IPS-NIHi11 (cell line): ENCODE measurements at regions not wholly inside any gene's neighbourhood (a gene's known extent, or its start where the extent isn't known, plus 50 kb on each side); places are given as distances from the start of the nearest gene placed in this dataset.

Experiments used
- DNase-seq: peaks from one replicate; pipeline ENCODE4 v3.0.0; 2012; ENCODE audit warnings: mixed read lengths, low spot score

GRCh38 chr4:20598626-20599025, 101.6 kb upstream of the PACRGL start:
- no peak for DNase-seq

- no peak for DNase-seq
Observed at GRCh38 chr4:20603671-20604313, 96.5 kb upstream of the PACRGL start.

DNA sequence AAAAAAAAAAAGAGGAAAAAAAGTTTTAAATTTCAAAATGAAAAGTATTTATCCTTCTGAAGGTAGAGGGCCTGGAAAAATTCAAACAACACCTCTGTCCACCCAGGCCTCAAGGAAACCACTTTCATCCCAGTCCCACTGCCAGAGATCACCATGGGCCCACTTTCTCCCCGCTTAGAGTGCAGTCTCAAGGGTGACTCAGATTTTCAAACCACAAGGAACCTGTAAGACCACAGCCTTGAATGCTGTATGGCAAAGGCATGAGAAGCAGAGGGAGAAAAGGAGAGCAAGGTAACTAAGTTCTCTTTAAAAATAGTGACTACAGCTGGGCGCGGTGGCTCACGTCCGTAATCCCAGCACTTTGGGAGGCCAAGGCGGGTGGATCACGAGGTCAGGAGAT, 87.9 kb upstream of the PACRGL start:
- no peak for DNase-seq

DNA sequence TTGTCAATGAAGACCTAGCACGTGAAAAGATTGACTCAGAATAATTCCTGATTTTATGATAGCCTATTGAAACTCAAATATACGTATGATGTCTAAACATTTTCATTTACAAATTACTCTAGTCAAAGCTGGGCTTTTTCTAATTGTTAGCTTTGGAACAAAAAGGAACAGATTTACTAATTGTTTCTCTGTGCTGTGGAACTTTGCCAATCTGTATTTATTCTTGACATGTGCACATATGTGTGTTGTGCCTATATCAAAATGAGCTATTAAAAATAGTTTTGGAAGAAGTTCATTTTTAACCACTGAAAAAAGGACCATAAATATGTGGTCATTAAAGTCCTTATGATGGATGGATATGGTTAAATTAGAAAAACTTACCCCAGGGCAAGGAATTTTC, 85.4 kb upstream of the PACRGL start:
- DNase-seq: no peak

DNA sequence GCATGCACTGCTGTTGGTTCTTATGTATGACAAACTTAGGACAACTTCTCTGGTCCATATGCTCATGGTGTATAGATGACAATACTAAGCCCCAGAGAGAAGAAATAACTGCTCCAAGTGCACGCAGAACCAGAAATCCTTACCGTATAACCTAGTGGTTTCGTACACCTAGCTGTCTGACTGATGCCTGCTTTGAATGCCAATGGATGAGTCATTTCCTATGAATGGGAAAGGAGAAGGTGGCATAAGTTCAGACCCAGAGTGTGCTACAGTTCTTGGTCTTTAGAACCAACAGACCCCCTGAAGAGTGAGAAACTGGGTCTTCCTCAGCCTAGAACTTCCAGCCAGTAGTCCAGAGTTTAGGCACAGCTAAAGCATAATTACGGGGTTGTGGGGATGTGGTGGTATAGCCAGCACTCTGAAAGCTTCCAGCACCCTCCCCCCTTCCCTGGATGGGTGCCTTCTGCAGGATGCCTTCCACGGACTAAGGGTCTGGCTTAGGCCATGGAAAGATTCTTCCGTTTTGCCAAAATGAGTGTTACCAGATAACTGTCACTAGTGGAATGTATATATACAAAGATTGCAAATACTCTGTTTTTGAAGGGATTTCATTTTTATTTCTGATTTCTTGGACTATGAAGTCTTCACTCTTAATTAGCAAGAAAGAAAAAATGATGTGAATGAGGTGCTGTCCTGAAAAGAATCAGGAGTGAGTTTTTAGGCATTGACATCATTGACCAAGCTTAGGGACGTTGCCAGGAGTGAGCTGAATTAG, 84.6 kb upstream of the PACRGL start:
- DNase-seq: no peak

DNA sequence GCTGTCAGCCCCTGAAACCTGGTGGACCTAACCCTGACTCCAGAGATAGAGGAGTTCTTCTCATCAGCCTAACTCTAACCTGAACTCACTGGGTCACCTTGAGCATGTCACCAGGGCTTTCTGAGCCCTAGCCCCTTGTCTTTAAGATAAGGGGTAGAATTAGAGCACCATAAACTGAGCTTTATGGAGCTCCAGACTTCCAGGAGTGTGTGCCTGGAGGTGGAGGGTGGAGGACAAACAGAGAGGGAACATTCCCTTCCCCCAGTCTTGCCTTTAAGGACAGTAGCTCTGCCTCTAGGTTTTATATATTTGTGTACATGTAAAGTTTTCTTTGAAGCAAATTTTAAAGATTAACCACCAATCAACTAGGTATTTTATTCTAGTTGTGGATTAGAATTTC, 83.9 kb upstream of the PACRGL start:
- no peak for DNase-seq

GRCh38 chr4:20616848-20617247, 83.4 kb upstream of the PACRGL start:
- no peak for DNase-seq

DNA sequence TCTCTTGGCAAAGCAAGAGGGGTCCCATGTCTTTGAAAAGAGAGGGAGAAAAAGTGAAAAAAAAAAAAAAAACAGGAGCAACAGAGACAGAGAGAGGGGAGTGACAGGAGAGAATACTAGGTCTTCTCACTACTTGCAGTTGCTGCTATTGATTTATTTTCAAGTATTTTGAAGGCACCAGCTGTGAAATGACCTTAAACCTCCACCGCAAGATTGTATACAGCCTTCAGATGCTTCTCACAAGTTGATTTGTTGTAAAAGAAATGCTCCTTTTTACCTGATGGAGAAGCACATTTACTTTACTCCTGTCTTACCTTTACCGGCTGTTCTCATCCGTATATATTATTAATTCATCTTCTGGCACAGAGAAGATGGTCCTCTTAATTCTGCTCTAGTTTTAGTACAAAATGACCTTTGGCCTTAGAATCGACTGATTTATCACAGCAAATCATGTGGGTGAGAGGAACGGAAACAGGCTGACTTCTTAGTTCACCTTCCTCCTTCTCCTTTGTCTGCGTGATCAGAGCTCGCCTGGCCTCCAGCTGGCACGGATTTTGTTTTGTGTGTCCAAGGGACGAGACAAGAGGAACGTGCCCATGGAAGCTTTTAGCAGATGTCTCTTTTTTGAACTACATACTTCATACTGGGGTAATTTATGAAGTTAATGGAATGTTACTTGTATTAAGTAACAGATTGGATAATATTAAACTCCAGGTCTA, 82.4 kb upstream of the PACRGL start:
- DNase-seq: no peak

DNA sequence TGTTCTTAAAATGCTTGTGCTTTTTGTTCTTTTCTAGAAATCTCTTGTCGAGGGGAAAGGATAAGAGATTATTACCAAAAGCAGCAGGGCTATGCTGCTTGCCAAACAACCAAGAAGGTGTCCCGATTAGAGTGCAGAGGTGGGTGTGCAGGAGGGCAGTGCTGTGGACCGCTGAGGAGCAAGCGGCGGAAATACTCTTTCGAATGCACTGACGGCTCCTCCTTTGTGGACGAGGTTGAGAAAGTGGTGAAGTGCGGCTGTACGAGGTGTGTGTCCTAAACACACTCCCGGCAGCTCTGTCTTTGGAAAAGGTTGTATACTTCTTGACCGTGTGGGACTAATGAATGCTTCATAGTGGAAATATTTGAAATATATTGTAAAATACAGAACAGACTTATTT, 81.5 kb upstream of the PACRGL start:
- DNase-seq: no peak

GRCh38 chr4:20621476-20621875, 78.8 kb upstream of the PACRGL start:
- no peak for DNase-seq

DNA sequence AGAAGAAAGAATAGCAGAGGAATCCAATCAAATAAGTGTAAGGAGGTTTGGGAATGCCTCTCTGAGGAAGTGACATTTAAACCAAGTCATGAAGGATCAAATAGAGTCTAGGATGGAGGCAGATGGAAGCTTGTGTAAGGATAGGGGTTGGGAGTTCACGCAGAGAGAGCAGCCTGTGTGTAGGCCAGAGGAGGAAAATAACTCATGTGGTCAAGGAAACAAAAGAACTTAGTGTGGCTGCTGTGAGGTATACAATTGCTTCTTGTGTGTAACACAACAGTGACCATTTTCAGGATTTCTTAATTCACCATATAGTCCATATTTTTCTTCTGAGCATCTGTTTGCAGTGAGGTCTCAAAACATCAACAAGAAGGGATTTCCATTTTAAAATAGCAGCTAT, 77.6 kb upstream of the PACRGL start:
- DNase-seq: no peak

- DNase-seq: no peak
Observed at GRCh38 chr4:20623939-20624338, 76.3 kb upstream of the PACRGL start.

DNA sequence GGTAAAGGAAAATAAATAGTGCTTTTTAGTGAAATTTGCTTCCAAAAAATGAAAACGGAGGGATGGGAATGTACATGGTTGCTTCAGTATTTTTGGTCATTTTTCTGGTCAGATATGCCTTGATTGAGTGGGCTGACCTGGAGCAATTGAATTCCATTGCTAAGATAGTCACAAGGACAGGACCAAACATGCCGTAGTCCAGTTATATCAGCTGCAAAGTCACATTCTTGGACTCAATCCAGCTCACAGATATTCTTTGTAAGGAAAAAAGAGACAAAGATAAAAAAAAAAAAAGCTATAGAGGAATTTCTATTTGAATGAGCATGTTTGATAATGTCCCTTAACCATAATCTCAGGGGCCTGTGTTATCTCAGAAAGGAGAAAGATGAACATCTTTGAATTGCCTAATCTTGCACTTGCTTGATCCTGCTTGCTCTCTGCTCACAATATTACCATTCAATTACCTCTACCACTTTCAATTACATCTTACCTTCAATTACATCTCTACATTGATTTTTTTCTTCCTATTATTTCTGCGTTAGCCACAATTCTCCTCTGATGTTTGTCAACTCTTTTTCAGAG, 75.4 kb upstream of the PACRGL start:
- no peak for DNase-seq

DNA sequence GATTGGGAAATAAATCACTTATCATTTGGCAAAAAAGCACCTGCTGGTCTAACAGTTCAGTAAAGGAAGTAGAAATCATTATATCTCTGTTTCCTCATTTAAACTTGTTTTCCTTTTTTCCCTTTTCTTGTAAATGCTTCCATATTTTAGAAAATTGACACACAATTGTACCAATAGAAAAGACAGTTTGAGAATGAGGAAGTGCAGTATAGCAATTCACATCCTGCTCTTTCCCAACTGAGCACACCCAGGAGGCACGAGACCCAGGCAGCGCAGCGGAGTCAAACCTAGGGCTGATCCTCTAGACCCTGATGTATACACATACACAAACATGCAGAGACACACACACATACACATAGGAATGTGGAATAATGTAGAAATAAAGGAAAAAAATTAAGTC, 74.8 kb upstream of the PACRGL start:
- DNase-seq: no peak

GRCh38 chr4:20626326-20627005, 73.8 kb upstream of the PACRGL start:
- DNase-seq: no peak

DNA sequence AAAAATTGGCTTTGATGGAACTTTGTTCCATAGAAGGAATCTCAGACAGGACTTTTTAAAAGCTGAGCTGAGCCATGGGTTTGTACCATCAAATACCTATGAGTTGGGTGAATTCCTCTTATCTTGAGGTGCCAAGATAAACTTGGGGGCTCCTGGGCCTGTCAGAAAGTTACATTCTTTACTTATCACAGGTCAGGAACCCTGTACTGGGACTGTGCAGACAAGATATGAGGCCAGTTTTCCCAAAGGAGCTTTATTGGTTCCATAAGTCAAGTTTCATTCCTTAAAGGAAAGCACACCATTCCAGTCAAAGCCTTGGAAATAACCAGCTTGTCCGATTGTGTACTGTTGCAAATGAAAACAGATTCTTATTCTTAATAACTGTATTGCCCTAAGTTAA, 72.4 kb upstream of the PACRGL start:
- no peak for DNase-seq

- no peak for DNase-seq
Observed at GRCh38 chr4:20629186-20630106, 70.8 kb upstream of the PACRGL start.

- no peak for DNase-seq
Observed at GRCh38 chr4:20638825-20639224, 61.4 kb upstream of the PACRGL start.

- no peak for DNase-seq
Observed at GRCh38 chr4:20639346-20639745, 60.9 kb upstream of the PACRGL start.

- DNase-seq: no peak
Observed at GRCh38 chr4:20640989-20641388, 59.3 kb upstream of the PACRGL start.

DNA sequence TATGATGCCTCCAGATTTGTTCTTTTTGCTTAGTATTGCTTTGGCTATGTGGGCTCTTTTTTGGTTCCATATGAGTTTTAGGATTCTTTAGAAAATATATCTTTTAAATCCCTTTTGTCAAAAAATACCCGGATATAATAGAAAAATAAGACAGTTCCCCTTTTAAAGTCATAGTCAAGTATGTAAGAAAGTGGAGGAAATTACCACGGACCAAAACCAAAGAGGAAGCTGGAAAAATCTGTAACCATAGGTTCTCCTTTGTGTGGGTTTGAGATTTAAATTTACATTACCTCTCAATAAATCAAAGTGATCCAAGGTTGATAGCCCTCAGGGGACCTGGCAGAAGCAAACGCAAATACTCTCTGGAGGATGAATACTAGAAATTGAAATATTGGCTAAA, 58.3 kb upstream of the PACRGL start:
- DNase-seq: no peak
